HAP-1 (cell line): ENCODE measurements at regions not wholly inside any gene's neighbourhood (a gene's known extent, or its start where the extent isn't known, plus 50 kb on each side); places are given as distances from the start of the nearest gene placed in this dataset.

Experiments
- DNase-seq, 2 experiments: peaks; one replicate each; pipeline ENCODE4 v3.0.0-alpha.2; 2016 to 2020; ENCODE audit warnings: low spot score in 2 of 2
- H3K27me3 ChIP-seq: fragments of 250-450 bp; sonication (Bioruptor Pico); 2 replicates; pipeline ENCODE4 v1.5.1; 2020; ENCODE audit warnings: low read depth, mild to moderate bottlenecking, moderate library complexity
- H3K36me3 ChIP-seq: fragments of 250-450 bp; sonication (Bioruptor Pico); replicated peaks from 2 replicates; pipeline ENCODE4 v1.5.1; 2020; ENCODE audit warnings: mild to moderate bottlenecking
- H3K4me1 ChIP-seq: fragments of 250-450 bp; sonication (Bioruptor Pico); 2 replicates; pipeline ENCODE4 v1.5.1; 2020; ENCODE audit warnings: mild to moderate bottlenecking
- H3K4me3 ChIP-seq: fragments of 250-450 bp; sonication (Bioruptor Pico); 2 replicates; pipeline ENCODE4 v1.5.1; 2020; ENCODE audit warnings: mild to moderate bottlenecking, moderate library complexity
- H3K9me3 ChIP-seq: fragments of 250-450 bp; sonication (Bioruptor Pico); 2 replicates; pipeline ENCODE4 v1.5.1; 2020; ENCODE audit warnings: mild to moderate bottlenecking, moderate library complexity
- in situ Hi-C: fragments of 300-500 bp; cut with MboI; formaldehyde crosslinking; loops from 3 replicates; pipeline ENCODE4 v1.14.3; 2020; ENCODE audit warnings: low sequenced_read_pairs, inconsistent platforms, mixed read lengths

DNA sequence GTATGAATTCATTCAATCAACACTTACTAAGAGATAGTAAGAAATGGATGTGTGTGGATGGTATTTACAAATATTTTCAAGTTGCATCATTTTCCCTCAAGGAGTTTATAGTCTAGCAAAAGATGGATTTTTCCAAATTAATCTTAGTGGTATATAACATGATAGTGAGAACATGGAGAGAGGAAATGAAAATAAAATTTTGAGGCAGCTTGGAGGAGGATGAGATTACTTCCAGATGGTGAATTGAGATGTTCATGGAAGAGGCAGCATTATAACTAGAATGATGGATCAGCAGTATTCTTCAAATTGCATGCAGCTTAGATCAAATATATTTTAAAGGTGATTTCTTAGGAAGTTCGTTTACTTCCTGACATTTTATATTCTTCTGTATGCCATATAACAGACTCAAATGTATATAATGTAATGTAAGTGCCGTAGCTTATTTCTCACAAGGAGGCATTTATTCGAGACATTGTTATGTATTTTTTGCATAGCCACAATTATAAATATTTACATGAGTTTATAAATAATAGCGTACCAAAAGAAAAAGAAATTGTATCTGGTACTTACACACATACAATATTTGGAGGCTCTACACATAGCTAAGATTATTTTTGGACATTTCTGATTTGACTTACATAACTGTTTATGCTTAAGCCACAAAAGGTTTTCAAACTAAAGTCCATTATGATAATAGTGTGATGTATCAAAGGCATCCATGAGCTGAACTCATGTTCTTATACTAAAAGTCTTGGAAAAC lies 439.4 kb downstream of the SPRY1 start:
- peaks cover 2% of the 10 kb centered on the region for H3K4me1 ChIP-seq
- H3K9me3 ChIP-seq, result no peaks in the 10 kb centered on the region
- DNase-seq, result no peak
- no peaks in the 10 kb centered on the region for H3K36me3 ChIP-seq
- in situ Hi-C loops, result no loop called here
- no peaks in the 10 kb centered on the region for H3K27me3 ChIP-seq
- no peak overlapping the region for H3K4me3 ChIP-seq

- H3K36me3 ChIP-seq, result no peaks in the 10 kb centered on the region
- H3K4me1 ChIP-seq, result peaks cover 2% of the 10 kb centered on the region
- DNase-seq, result no peak
- H3K9me3 ChIP-seq, result no peaks in the 10 kb centered on the region
- no peaks in the 10 kb centered on the region for H3K27me3 ChIP-seq
- H3K4me3 ChIP-seq, result no peak overlapping the region
- in situ Hi-C loops, result no loop called here
Observed at GRCh38 chr4:123836851-123837595, 440.4 kb downstream of the SPRY1 start.

DNA sequence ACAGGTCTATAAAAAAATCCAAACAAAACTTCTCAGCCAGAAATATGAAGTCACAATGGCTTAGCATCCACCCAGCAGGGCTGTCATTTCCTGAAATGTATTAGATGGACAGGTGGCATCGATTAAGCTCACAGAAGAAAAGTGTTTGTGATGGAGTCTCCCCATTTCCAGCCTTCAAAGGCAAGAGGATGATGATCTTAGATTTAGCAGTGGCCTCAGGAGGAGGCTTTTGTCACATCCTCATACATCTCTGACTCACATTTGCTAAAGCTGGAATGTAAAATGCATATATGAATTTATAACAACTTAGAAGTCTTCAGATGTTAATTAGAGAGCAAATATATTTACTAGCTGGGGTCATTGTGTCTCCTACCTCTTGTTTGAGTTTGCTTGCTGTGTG lies 441.9 kb downstream of the SPRY1 start:
- H3K4me1 ChIP-seq, result no peaks in the 10 kb centered on the region; the same call in 1 of the 2 replicates
- H3K4me3 ChIP-seq, result no peak overlapping the region
- H3K36me3 ChIP-seq, result no peaks in the 10 kb centered on the region
- H3K27me3 ChIP-seq, result no peaks in the 10 kb centered on the region
- no peaks in the 10 kb centered on the region for H3K9me3 ChIP-seq
- in situ Hi-C loops, result no loop called here
- DNase-seq, result no peak

GRCh38 chr4:123840197-123840596 lies 443.6 kb downstream of the SPRY1 start:
- no peaks in the 10 kb centered on the region for H3K36me3 ChIP-seq
- no peaks in the 10 kb centered on the region for H3K9me3 ChIP-seq
- no peak overlapping the region for H3K4me3 ChIP-seq
- no peaks in the 10 kb centered on the region for H3K27me3 ChIP-seq
- no peaks in the 10 kb centered on the region; the same call in 1 of the 2 replicates for H3K4me1 ChIP-seq
- DNase-seq, result no peak
- in situ Hi-C loops, result no loop called here

- Histone ChIP-seq H3K36me3 (no peaks in the 10 kb centered on the region), H3K4me1 (no peaks in the 10 kb centered on the region; the same call in 1 of the 2 replicates), H3K9me3 (no peaks in the 10 kb centered on the region), H3K27me3 (no peaks in the 10 kb centered on the region), H3K4me3 (no peak overlapping the region)
- no peak for DNase-seq
- in situ Hi-C loops, result no loop called here
Observed at GRCh38 chr4:123841447-123842121, 445.0 kb downstream of the SPRY1 start.

- H3K4me1 ChIP-seq, result no peaks in the 10 kb centered on the region
- H3K9me3 ChIP-seq, result no peaks in the 10 kb centered on the region
- DNase-seq, result no peak
- no peaks in the 10 kb centered on the region for H3K36me3 ChIP-seq
- no peak overlapping the region for H3K4me3 ChIP-seq
- no peaks in the 10 kb centered on the region for H3K27me3 ChIP-seq
- in situ Hi-C loops, result no loop called here
Observed at GRCh38 chr4:123843137-123843536, 446.5 kb downstream of the SPRY1 start.

GRCh38 chr4:123844374-123844773 lies 447.8 kb downstream of the SPRY1 start:
- in situ Hi-C loops, result no loop called here
- Histone ChIP-seq H3K36me3 (no peaks in the 10 kb centered on the region), H3K4me3 (no peak overlapping the region), H3K27me3 (no peaks in the 10 kb centered on the region), H3K9me3 (no peaks in the 10 kb centered on the region), H3K4me1 (peaks cover 8% of the 10 kb centered on the region)
- DNase-seq, result no peak

GRCh38 chr4:123846092-123846491 lies 449.5 kb downstream of the SPRY1 start:
- Histone ChIP-seq H3K9me3 (no peaks in the 10 kb centered on the region), H3K4me3 (no peak overlapping the region), H3K36me3 (no peaks in the 10 kb centered on the region), H3K4me1 (peaks cover 16% of the 10 kb centered on the region), H3K27me3 (no peaks in the 10 kb centered on the region)
- no peak for DNase-seq
- in situ Hi-C loops, result no loop called here

- no peak for DNase-seq
- H3K27me3 ChIP-seq, result no peaks in the 10 kb centered on the region
- in situ Hi-C loops, result no loop called here
Observed at GRCh38 chr4:123846561-123846960, 450.0 kb downstream of the SPRY1 start.

DNA sequence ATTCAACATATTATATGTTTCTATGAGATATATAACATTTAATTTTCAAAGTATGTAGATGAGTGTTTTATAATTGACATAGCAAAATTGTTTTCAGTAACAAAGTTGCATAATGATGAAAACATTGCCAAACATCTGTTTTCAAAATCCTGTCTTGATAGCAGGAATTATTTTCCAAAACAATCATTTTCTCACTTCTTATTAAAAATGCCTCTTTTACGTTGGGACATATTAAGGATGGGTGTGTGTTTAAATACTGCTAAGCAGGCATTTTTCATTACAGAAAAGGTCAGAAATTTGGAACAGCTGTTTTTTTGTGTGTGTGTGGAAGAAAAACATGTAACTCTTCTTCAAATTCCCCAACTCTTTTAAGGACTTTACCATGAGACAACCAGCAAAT lies 452.0 kb downstream of the SPRY1 start:
- Histone ChIP-seq H3K36me3 (no peaks in the 10 kb centered on the region), H3K9me3 (no peaks in the 10 kb centered on the region), H3K4me3 (no peak overlapping the region), H3K27me3 (no peaks in the 10 kb centered on the region), H3K4me1 (peaks cover 16% of the 10 kb centered on the region)
- in situ Hi-C loops, result no loop called here
- DNase-seq, result no peak

More at GRCh38 chr4:123846561-123846960, 450.0 kb downstream of the SPRY1 start:
- Histone ChIP-seq H3K9me3 (no peaks in the 10 kb centered on the region), H3K4me1 (peaks cover 16% of the 10 kb centered on the region), H3K36me3 (no peaks in the 10 kb centered on the region), H3K4me3 (no peak overlapping the region)

DNA sequence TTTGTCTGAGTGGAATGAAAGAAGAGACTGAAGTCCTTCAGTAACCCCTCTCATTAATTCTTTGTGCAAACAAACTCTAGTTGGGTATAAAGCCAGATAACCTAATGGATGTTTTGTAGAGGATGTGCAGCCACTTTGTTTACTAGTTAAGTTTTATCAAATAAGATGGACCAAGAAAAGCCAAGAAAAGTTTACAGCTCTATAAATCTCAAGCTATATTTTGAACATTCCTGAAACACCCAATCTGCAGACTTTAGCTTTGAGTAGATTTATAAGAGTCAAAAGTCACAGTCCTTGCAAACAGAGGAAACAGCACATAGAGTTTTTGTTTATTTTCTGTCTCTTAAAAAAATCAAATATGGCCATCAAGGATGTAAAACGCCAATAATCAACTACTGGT lies 452.9 kb downstream of the SPRY1 start:
- peak in 1 of 2 experiments; percentile 60 for DNase-seq
- no peak overlapping the region for H3K4me3 ChIP-seq
- no peaks in the 10 kb centered on the region for H3K9me3 ChIP-seq
- H3K4me1 ChIP-seq, result peaks cover 16% of the 10 kb centered on the region
- H3K27me3 ChIP-seq, result no peaks in the 10 kb centered on the region
- H3K36me3 ChIP-seq, result no peaks in the 10 kb centered on the region
- in situ Hi-C loops, result no loop called here

DNA sequence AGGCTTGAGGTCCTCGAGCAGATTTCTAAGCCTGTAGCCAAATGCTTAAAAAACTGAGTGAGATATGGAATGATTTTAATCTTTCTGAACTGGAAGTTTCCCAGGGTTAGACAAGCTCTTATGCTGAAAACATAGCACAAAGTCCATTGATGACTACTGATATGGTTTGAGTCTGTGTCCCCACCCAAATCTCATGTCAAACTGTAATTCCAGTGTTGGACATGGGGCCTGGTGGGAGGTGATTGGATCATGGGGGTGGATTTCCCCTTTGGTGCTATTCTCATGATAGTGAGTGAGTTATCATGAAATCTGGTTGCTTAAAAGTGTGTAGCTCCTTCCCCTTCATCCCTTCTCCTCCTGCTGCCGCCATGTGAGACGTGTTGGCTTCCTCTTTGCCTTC lies 454.9 kb downstream of the SPRY1 start:
- Histone ChIP-seq H3K36me3 (no peaks in the 10 kb centered on the region), H3K27me3 (no peaks in the 10 kb centered on the region), H3K4me1 (peaks cover 16% of the 10 kb centered on the region), H3K4me3 (no peak overlapping the region), H3K9me3 (no peaks in the 10 kb centered on the region)
- DNase-seq, result no peak
- in situ Hi-C loops, result no loop called here

DNA sequence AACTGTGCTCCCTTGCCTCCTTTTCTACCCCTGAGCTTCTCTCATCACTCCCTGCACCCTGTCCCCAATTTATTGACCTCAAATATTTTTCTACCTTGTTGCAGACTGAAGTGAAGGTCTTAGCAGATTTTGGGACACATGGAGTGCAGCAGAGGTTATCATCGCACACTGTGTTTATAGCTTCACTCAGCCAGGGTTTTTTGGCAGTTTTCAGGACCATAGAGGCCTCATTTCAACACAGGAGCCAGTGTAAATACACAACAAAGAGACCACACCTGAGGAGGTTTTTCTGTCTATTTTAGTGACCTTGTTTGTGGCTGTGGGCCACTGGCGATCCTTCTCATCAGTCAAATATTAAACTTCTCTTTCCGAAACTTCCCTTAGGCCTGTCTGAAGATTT lies 457.1 kb downstream of the SPRY1 start:
- H3K4me3 ChIP-seq, result no peak overlapping the region
- in situ Hi-C loops, result no loop called here
- H3K27me3 ChIP-seq, result peaks cover 4% of the 10 kb centered on the region; the same call in 1 of the 2 replicates
- peaks cover 22% of the 10 kb centered on the region for H3K4me1 ChIP-seq
- DNase-seq, result no peak
- H3K36me3 ChIP-seq, result no peaks in the 10 kb centered on the region
- H3K9me3 ChIP-seq, result no peaks in the 10 kb centered on the region
